Chondrocyte (in vitro differentiated cells): ENCODE measurements at regions not wholly inside any gene's neighbourhood (a gene's known extent, or its start where the extent isn't known, plus 50 kb on each side); places are given as distances from the start of the nearest gene placed in this dataset.

Experiments
- DNase-seq: peaks from one replicate; pipeline ENCODE4 v3.0.0; 2021; ENCODE audit warnings: mixed read lengths, low spot score
- H3K27ac Mint-ChIP-seq: one replicate; pipeline ENCODE4 v1.8.0; 2021; ENCODE audit warnings: mild to moderate bottlenecking, moderate library complexity, mixed read lengths; ENCODE audit not compliant: unreplicated experiment
- H3K27me3 Mint-ChIP-seq: 2 replicates; pipeline ENCODE4 v1.8.0; 2021; ENCODE audit warnings: low read depth, mixed read lengths
- H3K36me3 Mint-ChIP-seq: 2 replicates; pipeline ENCODE4 v1.8.0; 2021; ENCODE audit warnings: low read depth, mixed read lengths
- H3K4me1 Mint-ChIP-seq: 2 replicates; pipeline ENCODE4 v1.8.0; 2021; ENCODE audit warnings: low read depth, mild to moderate bottlenecking, mixed read lengths
- H3K4me3 Mint-ChIP-seq: one replicate; pipeline ENCODE4 v1.8.0; 2021; ENCODE audit warnings: mild to moderate bottlenecking, moderate library complexity, mixed read lengths; ENCODE audit not compliant: unreplicated experiment
- H3K9me3 Mint-ChIP-seq: 2 replicates; pipeline ENCODE4 v1.8.0; 2021; ENCODE audit warnings: low read depth, mixed read lengths
- TF ChIP-seq, protein P1 (sequence below): fragments of 200-600 bp; sonication (generic); IDR thresholded peaks from 2 replicates; pipeline ENCODE4 v1.5.0; 2021; ENCODE audit warnings: antibody characterized with exemption, mild to moderate bottlenecking, moderate library complexity

- Mint-ChIP-seq H3K27ac (no peak overlapping the region), H3K4me1 (no peaks in the 10 kb centered on the region), H3K4me3 (no peak overlapping the region), H3K27me3 (no peaks in the 10 kb centered on the region), H3K9me3 (peaks cover 7% of the 10 kb centered on the region), H3K36me3 (no peaks in the 10 kb centered on the region)
- no peak for DNase-seq
- TF ChIP-seq, protein P1, sequence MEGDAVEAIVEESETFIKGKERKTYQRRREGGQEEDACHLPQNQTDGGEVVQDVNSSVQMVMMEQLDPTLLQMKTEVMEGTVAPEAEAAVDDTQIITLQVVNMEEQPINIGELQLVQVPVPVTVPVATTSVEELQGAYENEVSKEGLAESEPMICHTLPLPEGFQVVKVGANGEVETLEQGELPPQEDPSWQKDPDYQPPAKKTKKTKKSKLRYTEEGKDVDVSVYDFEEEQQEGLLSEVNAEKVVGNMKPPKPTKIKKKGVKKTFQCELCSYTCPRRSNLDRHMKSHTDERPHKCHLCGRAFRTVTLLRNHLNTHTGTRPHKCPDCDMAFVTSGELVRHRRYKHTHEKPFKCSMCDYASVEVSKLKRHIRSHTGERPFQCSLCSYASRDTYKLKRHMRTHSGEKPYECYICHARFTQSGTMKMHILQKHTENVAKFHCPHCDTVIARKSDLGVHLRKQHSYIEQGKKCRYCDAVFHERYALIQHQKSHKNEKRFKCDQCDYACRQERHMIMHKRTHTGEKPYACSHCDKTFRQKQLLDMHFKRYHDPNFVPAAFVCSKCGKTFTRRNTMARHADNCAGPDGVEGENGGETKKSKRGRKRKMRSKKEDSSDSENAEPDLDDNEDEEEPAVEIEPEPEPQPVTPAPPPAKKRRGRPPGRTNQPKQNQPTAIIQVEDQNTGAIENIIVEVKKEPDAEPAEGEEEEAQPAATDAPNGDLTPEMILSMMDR, result no peak
Measured at GRCh38 chr22:48182031-48182430, 1419.6 kb downstream of the TBC1D22A start.

- H3K36me3 Mint-ChIP-seq, result no peaks in the 10 kb centered on the region
- H3K4me1 Mint-ChIP-seq, result no peaks in the 10 kb centered on the region
- H3K27me3 Mint-ChIP-seq, result no peaks in the 10 kb centered on the region
- DNase-seq, result no peak
- TF ChIP-seq, protein P1, result no peak
- peaks cover 11% of the 10 kb centered on the region for H3K9me3 Mint-ChIP-seq
- no peak overlapping the region for H3K4me3 Mint-ChIP-seq
- no peak overlapping the region for H3K27ac Mint-ChIP-seq
Measured at GRCh38 chr22:48181263-48181955, 1419.0 kb downstream of the TBC1D22A start.

DNA sequence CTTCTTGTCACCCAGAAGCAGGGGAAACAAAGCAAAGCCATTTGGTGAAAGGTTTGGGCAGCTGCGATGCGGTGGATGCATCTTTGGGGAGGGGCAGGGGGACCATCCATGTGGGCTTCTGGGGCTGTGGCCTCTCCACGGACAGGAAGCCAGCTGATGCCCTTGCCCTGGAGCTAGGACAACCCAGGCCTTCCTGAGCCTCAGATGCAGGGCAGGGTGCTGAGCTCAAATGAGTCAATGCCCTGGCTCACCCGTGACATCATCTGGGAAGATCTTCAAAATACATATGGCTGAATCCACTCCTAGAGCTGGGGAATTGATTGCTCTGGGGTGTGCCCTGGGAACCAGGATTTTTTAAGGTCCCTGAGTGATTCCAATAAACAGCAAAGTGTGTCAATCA lies 1418.2 kb downstream of the TBC1D22A start:
- peaks cover 11% of the 10 kb centered on the region for H3K9me3 Mint-ChIP-seq
- no peaks in the 10 kb centered on the region for H3K27me3 Mint-ChIP-seq

GRCh38 chr22:48179571-48180546 lies 1417.4 kb downstream of the TBC1D22A start:
- Mint-ChIP-seq H3K9me3 (peaks cover 9% of the 10 kb centered on the region), H3K27ac (no peak overlapping the region), H3K4me3 (no peak overlapping the region), H3K4me1 (no peaks in the 10 kb centered on the region), H3K27me3 (no peaks in the 10 kb centered on the region), H3K36me3 (no peaks in the 10 kb centered on the region)
- no peak for DNase-seq
- TF ChIP-seq, protein P1, result no peak

More for the DNA sequence above, 1418.2 kb downstream of the TBC1D22A start:
- Mint-ChIP-seq H3K36me3 (no peaks in the 10 kb centered on the region), H3K4me1 (no peaks in the 10 kb centered on the region), H3K27ac (no peak overlapping the region), H3K4me3 (no peak overlapping the region)
- DNase-seq, result no peak
- TF ChIP-seq, protein P1, result no peak

DNA sequence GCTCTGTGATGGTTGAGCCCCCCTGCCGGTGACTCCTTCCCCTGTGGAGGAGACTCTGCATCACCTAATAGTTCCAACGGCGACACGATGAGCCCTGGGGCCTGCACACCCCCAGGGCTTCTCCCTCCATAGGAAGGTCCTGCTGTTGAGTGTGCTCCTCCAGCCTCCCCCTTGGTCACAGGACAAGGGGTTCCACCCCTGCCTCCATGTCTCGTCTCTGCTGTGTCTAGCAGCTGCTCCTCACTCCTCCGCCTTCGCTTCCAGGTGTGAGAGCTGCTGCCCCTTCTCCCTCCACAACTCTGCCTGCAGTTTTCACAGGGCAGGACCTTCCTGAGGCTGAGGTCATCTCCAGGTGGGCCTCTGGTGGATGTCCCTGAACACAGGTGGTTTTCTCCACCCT lies 1416.1 kb downstream of the TBC1D22A start:
- TF ChIP-seq, protein P1, result no peak
- Mint-ChIP-seq H3K9me3 (peaks cover 4% of the 10 kb centered on the region), H3K27me3 (no peaks in the 10 kb centered on the region), H3K27ac (no peak overlapping the region), H3K4me1 (no peaks in the 10 kb centered on the region), H3K36me3 (no peaks in the 10 kb centered on the region), H3K4me3 (no peak overlapping the region)
- no peak for DNase-seq
